ENCODE measurements at regions not wholly inside any gene's neighbourhood (a gene's known extent, or its start where the extent isn't known, plus 50 kb on each side); places are given as distances from the start of the nearest gene placed in this dataset.
A peak's percentile ranks its signal among the peaks of the same experiment; 100 is the strongest.

- Histone ChIP-seq H3K4me1 (ENCODE audit: insufficient read depth, poor library complexity, severe bottlenecking) (peaks cover 13% of the 10 kb centered on the region), H3K27me3 (ENCODE audit: insufficient read depth, poor library complexity, severe bottlenecking) (no peaks in the 10 kb centered on the region), H3K4me3 (ENCODE audit: severe bottlenecking) (no peak overlapping the region), H3K36me3 (ENCODE audit: low read depth) (no peaks in the 10 kb centered on the region), H3K27ac (ENCODE audit: poor library complexity, severe bottlenecking) (no peak overlapping the region), H3K9me3 (ENCODE audit: severe bottlenecking) (no peaks in the 10 kb centered on the region)
- ATAC-seq (ENCODE audit: low read depth) (no peak), DNase-seq (ENCODE audit: low spot score) (no peak)
- TF ChIP-seq CTCF (IDR thresholded peaks at IDR 0.05; ENCODE audit: poor library complexity, severe bottlenecking): no peak
Observed at GRCh38 chr21:16076465-16076864, 346.7 kb downstream of the USP25 start.

- no peak for TF ChIP-seq CTCF (IDR thresholded peaks at IDR 0.05; ENCODE audit: poor library complexity, severe bottlenecking)
- no peaks in the 10 kb centered on the region for H3K36me3 ChIP-seq (ENCODE audit: low read depth)
- peaks cover 13% of the 10 kb centered on the region for H3K4me1 ChIP-seq (ENCODE audit: insufficient read depth, poor library complexity, severe bottlenecking)
Observed at GRCh38 chr21:16078382-16078781, 348.6 kb downstream of the USP25 start.

GRCh38 chr21:16079830-16080229 is 350.0 kb downstream of the USP25 start:
- peaks cover 13% of the 10 kb centered on the region for H3K4me1 ChIP-seq (ENCODE audit: insufficient read depth, poor library complexity, severe bottlenecking)
- no peak for TF ChIP-seq CTCF (IDR thresholded peaks at IDR 0.05; ENCODE audit: poor library complexity, severe bottlenecking)
- H3K27ac ChIP-seq (ENCODE audit: poor library complexity, severe bottlenecking): no peak overlapping the region
- peak; percentile 97 for ATAC-seq (ENCODE audit: low read depth)
- H3K9me3 ChIP-seq (ENCODE audit: severe bottlenecking): no peaks in the 10 kb centered on the region
- DNase-seq (ENCODE audit: low spot score): no peak
- no peaks in the 10 kb centered on the region for H3K27me3 ChIP-seq (ENCODE audit: insufficient read depth, poor library complexity, severe bottlenecking)
- no peaks in the 10 kb centered on the region for H3K36me3 ChIP-seq (ENCODE audit: low read depth)
- no peak overlapping the region for H3K4me3 ChIP-seq (ENCODE audit: severe bottlenecking)

More at GRCh38 chr21:16078382-16078781, 348.6 kb downstream of the USP25 start:
- no peak for ATAC-seq (ENCODE audit: low read depth)
- Histone ChIP-seq H3K4me3 (ENCODE audit: severe bottlenecking) (no peak overlapping the region), H3K27me3 (ENCODE audit: insufficient read depth, poor library complexity, severe bottlenecking) (no peaks in the 10 kb centered on the region), H3K27ac (ENCODE audit: poor library complexity, severe bottlenecking) (no peak overlapping the region), H3K9me3 (ENCODE audit: severe bottlenecking) (no peaks in the 10 kb centered on the region)
- DNase-seq (ENCODE audit: low spot score): no peak

- DNase-seq (ENCODE audit: low spot score) (no peak), ATAC-seq (ENCODE audit: low read depth) (no peak)
- no peaks in the 10 kb centered on the region for H3K9me3 ChIP-seq (ENCODE audit: severe bottlenecking)
- TF ChIP-seq CTCF (IDR thresholded peaks at IDR 0.05; ENCODE audit: poor library complexity, severe bottlenecking): no peak
- H3K36me3 ChIP-seq (ENCODE audit: low read depth): no peaks in the 10 kb centered on the region
- H3K27me3 ChIP-seq (ENCODE audit: insufficient read depth, poor library complexity, severe bottlenecking): no peaks in the 10 kb centered on the region
- H3K4me1 ChIP-seq (ENCODE audit: insufficient read depth, poor library complexity, severe bottlenecking): peaks cover 13% of the 10 kb centered on the region
- H3K27ac ChIP-seq (ENCODE audit: poor library complexity, severe bottlenecking): no peak overlapping the region
- H3K4me3 ChIP-seq (ENCODE audit: severe bottlenecking): no peak overlapping the region
Observed at GRCh38 chr21:16081304-16081703, 351.5 kb downstream of the USP25 start.

- no peak for DNase-seq (ENCODE audit: low spot score)
- H3K27ac ChIP-seq (ENCODE audit: poor library complexity, severe bottlenecking): no peak overlapping the region
- H3K9me3 ChIP-seq (ENCODE audit: severe bottlenecking): no peaks in the 10 kb centered on the region
- no peak overlapping the region for H3K4me3 ChIP-seq (ENCODE audit: severe bottlenecking)
- H3K36me3 ChIP-seq (ENCODE audit: low read depth): no peaks in the 10 kb centered on the region
- no peaks in the 10 kb centered on the region for H3K27me3 ChIP-seq (ENCODE audit: insufficient read depth, poor library complexity, severe bottlenecking)
- peak; percentile 71 for TF ChIP-seq CTCF (IDR thresholded peaks at IDR 0.05; ENCODE audit: poor library complexity, severe bottlenecking)
- peaks cover 13% of the 10 kb centered on the region for H3K4me1 ChIP-seq (ENCODE audit: insufficient read depth, poor library complexity, severe bottlenecking)
- no peak for ATAC-seq (ENCODE audit: low read depth)
Observed at GRCh38 chr21:16082038-16082816, 352.4 kb downstream of the USP25 start.

All from RWPE2 (cell line).